Neural progenitor cell (in vitro differentiated cells): ENCODE measurements at regions not wholly inside any gene's neighbourhood (a gene's known extent, or its start where the extent isn't known, plus 50 kb on each side); places are given as distances from the start of the nearest gene placed in this dataset.

ENCODE experiments used
- CTCF ChIP-seq: fragments of 200-600 bp; sonication (generic); IDR thresholded peaks from 2 replicates; pipeline ENCODE4 v1.5.1; 2017; ENCODE audit warnings: antibody characterized with exemption, mild to moderate bottlenecking
- EZH2 ChIP-seq: fragments of 200-600 bp; sonication (generic); IDR thresholded peaks from 2 replicates; pipeline ENCODE4 v1.6.1; 2017; ENCODE audit warnings: antibody characterized with exemption, mild to moderate bottlenecking, moderate library complexity

DNA sequence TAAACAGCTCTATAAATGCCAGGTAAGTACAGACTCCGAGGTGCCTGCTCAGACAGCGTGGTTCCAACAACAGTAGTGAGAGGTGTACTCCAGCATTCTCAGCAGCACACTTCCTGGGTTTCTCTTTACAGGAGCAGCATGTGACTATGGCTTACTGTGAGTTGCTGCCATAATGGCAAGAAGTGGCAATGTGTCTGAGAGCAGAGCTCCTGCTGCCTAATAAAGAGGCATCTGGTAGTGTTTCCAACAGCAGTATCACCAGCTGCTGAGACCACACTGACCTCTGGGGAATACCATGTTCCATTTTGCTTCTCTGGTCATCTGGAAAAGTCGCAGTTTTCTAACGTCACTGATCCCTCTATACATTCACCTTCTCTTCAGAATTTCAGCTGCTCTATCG, 398.2 kb downstream of the SLCO4C1 start:
- TF ChIP-seq CTCF, result no peak
- TF ChIP-seq EZH2, result no peak
